Suppressor macrophage treated with lipopolysaccharide for 4 hours (primary cell): ENCODE measurements at regions not wholly inside any gene's neighbourhood (a gene's known extent, or its start where the extent isn't known, plus 50 kb on each side); places are given as distances from the start of the nearest gene placed in this dataset.
"Not testable (repeated sequence)": the region's sequence is repeated elsewhere in the genome, so short reads cannot be mapped to it uniquely, and the experiment has no call there.

Source experiments
- DNase-seq: peaks from one replicate; pipeline ENCODE4 v3.0.0-alpha.2; 2020

DNA sequence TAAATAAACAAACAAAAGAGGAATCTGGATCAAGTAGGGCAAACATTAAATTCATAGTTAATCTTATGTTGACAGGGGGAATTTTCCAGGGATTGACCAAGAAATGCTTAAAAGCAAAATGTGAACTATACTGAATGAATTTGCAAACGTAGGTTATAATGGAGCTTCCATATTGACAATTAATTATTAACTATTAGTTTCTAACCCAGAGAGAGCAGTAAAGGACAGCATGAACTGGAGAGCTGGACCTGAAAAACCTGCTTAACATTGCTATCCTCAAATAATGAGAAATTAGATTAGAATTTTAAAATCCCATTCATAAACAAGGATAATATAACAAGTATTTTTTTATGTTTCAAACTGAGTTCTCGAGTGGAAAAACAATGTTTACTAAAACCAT lies 1089.6 kb downstream of the DNAJB9 start:
- DNase-seq, result no peak

DNA sequence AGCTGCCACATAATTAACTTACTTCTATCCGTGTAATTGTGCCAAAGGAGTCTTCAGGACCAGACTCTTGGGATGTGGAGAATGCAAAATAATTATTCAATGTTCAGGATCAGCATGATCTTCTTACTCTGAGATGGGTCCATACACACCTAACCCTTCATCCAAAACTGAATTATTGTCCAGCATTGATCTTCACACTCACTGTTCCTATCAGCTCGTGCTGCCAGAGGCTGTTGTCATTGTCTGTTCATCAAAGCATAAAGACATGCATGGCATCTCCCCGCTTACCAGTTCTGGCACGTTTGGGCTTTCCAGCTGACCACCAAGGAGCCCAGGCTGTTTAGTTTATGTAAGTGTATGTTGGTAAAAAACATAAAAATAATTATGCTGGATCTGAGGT lies 1090.7 kb downstream of the DNAJB9 start:
- DNase-seq, result no peak

- no peak for DNase-seq
These were observed 1094.1 kb downstream of the DNAJB9 start for GRCh38 chr7:109663806-109664205.

- DNase-seq, result not testable (repeated sequence)
These were observed 1117.6 kb downstream of the DNAJB9 start for GRCh38 chr7:109687269-109687668.

- not testable (repeated sequence) for DNase-seq
These were observed 1122.9 kb downstream of the DNAJB9 start for GRCh38 chr7:109692613-109693012.

GRCh38 chr7:109694149-109695071 lies 1124.7 kb downstream of the DNAJB9 start:
- DNase-seq, result no peak

GRCh38 chr7:109695419-109695818 lies 1125.7 kb downstream of the DNAJB9 start:
- no peak for DNase-seq

DNA sequence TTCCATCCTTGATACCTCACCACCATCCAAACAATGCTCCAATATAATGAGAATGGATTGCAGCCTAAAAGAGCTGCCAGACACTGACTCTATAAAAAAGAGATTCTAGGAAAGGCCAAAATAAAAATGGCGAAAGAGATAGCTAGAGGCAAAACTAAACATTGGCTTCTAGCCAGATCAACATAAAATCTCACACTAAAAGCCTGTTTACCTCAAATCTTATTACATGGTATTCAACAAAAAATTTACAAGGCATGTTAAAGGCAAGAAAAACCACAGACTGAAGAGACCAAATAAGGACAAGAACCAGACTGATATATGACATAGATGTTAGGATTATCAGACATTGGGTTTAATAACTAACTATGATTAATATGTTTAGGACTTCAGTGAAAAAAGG lies 1127.0 kb downstream of the DNAJB9 start:
- DNase-seq, result no peak

DNA sequence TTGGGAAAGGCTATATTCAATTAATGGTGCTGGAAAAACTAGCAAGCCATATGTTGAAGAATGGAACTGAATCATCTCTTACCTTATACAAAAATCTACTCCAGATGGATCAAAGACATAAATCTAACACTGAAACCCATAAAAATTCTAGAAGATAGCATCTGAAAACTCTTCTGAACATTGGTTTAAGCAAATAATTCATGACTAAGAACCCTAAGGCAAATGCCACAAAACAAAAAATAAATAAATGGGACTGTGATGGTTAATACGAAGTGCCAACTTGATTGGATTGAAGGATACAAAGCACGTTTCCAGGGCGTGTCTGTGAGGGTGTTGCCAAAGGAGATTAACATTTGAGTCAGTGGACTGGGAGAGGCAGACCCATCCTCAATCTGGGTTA lies 1130.0 kb downstream of the DNAJB9 start:
- no peak for DNase-seq

- no peak for DNase-seq
These were observed 1143.7 kb downstream of the DNAJB9 start for GRCh38 chr7:109713366-109713765.

DNA sequence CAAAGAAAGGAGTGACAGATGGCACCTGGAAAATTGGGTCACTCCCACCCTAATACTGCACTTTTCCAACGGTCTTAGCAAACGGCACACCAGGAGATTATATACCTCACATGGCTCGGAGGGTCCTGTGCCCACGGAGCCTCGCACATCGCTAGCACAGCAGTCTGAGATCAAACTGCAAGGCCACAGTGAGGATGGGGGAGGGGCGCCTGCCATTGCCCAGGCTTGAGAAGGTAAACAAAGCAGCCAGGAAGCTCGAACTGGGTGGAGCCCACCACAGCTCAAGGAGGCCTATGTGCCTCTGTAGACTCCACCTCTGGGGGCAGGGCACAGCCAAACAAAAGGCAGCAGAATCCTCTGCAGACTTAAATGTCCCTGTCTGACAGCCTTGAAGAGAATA lies 1149.7 kb downstream of the DNAJB9 start:
- not testable (repeated sequence) for DNase-seq

GRCh38 chr7:109734601-109735000 lies 1164.9 kb downstream of the DNAJB9 start:
- no peak for DNase-seq

- DNase-seq, result no peak
These were observed 1166.2 kb downstream of the DNAJB9 start for GRCh38 chr7:109735881-109736280.

GRCh38 chr7:109745677-109746410 lies 1176.2 kb downstream of the DNAJB9 start:
- DNase-seq, result no peak

GRCh38 chr7:109751241-109751640 lies 1181.6 kb downstream of the DNAJB9 start:
- DNase-seq, result no peak

- DNase-seq, result no peak
These were observed 1182.4 kb downstream of the DNAJB9 start for GRCh38 chr7:109752068-109752467.

- no peak for DNase-seq
These were observed 1188.0 kb downstream of the DNAJB9 start for GRCh38 chr7:109757713-109758112.

DNA sequence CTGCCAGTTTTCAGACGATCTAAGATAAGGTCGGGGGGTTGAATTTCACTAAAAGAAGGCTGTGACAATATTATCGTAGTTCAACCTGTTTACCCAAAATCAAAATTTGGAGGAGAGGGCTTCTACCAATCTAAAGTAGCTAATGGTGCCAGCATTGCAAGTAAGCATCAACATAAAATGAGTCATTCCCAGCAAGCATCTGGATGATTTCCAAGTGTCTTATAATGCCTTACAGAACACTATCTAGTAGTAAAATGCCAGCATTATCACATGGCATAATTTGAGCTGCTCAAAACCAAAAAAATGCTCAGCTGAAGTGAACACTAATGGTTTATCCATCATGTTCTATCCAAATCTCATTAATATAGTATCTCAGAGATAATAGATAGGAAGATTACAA lies 1193.9 kb downstream of the DNAJB9 start:
- no peak for DNase-seq

DNA sequence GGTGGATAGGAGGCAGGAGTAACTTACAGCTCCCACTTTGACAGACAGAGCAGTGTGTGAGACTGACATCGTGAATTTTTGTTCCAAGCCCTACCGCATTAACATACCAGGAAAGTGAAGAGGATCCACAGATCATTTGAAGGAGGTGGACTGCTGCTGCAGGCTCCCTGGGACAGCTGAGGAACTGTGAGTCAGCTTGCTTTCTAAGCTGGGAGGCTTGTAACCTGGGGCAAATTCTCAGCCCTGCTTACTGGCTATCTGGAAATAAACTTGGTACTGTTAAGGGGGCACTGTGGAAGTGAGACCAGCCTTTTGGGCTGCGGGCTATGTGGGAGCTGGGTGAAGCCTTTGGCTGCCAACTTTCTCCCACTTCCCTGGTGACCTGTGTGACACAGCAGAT lies 1202.5 kb downstream of the DNAJB9 start:
- no peak for DNase-seq

DNA sequence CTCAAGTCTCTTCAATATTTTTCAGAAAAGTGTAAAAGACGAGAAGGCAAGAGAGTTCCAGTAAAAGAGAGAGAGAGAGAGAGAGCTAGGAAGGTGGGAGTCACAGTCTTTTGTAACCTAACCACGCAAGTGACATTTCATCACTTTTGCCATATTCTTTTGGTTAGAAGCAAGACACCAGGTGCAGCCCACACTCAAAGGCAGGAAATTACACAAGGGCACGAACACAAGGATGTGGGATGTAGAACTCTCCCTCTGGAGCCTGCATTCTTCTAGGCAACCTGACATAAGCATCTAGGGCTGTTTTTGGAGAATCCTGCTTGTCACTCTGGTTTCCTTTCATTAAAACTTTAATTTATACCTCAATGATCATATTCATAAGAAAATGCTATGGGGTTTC lies 1213.1 kb downstream of the DNAJB9 start:
- DNase-seq, result no peak

GRCh38 chr7:109806548-109806947 lies 1236.9 kb downstream of the DNAJB9 start:
- no peak for DNase-seq

GRCh38 chr7:109821156-109821555 lies 1251.5 kb downstream of the DNAJB9 start:
- no peak for DNase-seq

DNA sequence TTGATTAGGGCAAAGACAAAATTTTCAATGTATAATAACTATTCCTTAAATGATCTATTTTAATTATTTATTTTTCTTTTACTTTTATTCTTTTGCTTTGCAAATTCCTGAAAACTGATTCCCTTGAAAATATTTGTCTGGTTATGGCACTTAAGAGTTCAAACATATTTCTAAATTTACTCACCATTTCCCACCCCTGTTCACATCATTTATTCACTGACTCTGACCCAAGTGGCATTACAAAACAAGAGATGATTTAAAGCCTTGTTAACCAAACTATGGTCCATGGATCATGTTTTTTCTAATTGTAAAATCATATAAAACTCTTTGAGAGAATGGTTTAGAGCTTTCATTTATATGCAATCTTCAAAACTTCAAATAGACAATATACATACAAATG lies 1256.1 kb upstream of the LRRN3 start:
- no peak for DNase-seq

DNA sequence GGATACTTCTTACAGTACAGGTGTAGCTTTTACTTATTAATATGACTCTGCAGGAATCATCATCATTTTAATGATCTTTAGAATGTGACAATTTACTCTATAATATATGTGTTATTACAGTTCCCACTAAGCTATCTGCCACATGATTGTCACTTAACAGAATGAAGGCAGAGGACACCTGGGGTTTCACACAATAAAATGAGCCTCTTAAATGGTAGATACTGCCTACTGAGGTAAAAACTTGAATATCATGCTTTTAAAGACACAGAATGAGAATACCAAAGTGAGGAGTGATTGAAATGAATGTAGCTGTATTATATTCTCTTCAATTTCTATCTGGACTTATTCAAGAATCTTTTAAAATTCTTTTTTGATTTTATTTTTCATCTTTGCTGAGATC lies 1255.3 kb upstream of the LRRN3 start:
- DNase-seq, result no peak
